ENCODE measurements at regions not wholly inside any gene's neighbourhood (a gene's known extent, or its start where the extent isn't known, plus 50 kb on each side); places are given as distances from the start of the nearest gene placed in this dataset.

DNA sequence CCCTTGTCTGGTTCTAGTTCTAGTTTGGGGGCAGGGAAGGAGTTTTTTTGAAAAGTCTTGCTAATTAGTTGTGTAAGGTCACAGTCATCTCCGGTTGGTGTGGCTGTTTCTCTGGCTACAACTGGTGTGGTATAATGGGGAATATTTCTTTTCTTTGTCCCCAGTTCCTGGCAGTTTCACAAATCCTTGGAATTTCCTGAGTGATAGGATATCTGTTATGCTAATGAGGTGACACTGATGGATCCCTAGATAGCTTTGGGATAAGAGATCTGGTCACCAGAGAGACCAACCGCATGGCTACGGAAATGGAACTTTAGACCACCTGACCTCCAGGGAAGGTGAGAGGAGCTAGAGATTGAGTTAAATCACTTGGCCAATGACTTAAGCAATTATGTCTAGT lies 494.6 kb downstream of the ARHGEF28 start:
- H3K4ac ChIP-seq (replicated peaks; ENCODE audit: insufficient read length, low read depth, low read length), result no peak overlapping the region
- no peaks in the 10 kb centered on the region for H3K23me2 ChIP-seq (ENCODE audit: low read depth, low read length)
- no peak overlapping the region for H2BK12ac ChIP-seq (ENCODE audit: low read depth, low read length)
- no peak overlapping the region for H2BK15ac ChIP-seq (ENCODE audit: low read length)
- no peak overlapping the region for H3K4me3 ChIP-seq (ENCODE audit: extremely low read depth in 1 of 4, insufficient read depth in 2 of 4, low read depth in 3 of 4, low read length in 4 of 4)
- H2AFZ ChIP-seq (ENCODE audit: low read length), result no peak overlapping the region
- no peak overlapping the region for H3K14ac ChIP-seq (ENCODE audit: insufficient read length)
- 84% methylated on average over 3 of the region's 3 CpGs; no CpG with 5 or more reads in 1 of the 2 experiments for WGBS, 2 experiments (ENCODE audit: extremely low coverage in 1 of 2, insufficient coverage in 1 of 2, insufficient read length in 1 of 2, insufficient replicate concordance in 2 of 2, low coverage in 1 of 2, low lambda C conversion rate in 2 of 2, missing lambda C conversion rate in 1 of 2)
- no peak overlapping the region for H4K5ac ChIP-seq (ENCODE audit: insufficient read length, low read depth, low read length)
- peaks cover 0 to 1% (median 0%) of the 10 kb centered on the region in 4 experiments; a peak in 1 of 7 replicates for H3K27me3 ChIP-seq (replicated peaks in 1 of 4; ENCODE audit: control insufficient read depth in 3 of 4, extremely low read depth in 1 of 4, insufficient read depth in 3 of 4, low read length in 3 of 4)
- H3K27ac ChIP-seq (ENCODE audit: low read depth, low read length), result no peak overlapping the region
- DNase-seq (ENCODE audit: low read depth in 1 of 2, low spot score in 2 of 2) (no peak), FAIRE-seq (no peak)
- no peak overlapping the region for H3K9ac ChIP-seq (replicated peaks in 1 of 4; ENCODE audit: extremely low read depth in 1 of 4, low read depth in 3 of 4, low read length in 3 of 4)
- H3K79me1 ChIP-seq (ENCODE audit: low read depth, low read length), result no peaks in the 10 kb centered on the region
- H3K23ac ChIP-seq (ENCODE audit: insufficient read length), result no peak overlapping the region
- H2BK5ac ChIP-seq (ENCODE audit: low read depth, low read length), result no peak overlapping the region
- H3K9me3 ChIP-seq (ENCODE audit: insufficient read depth in 2 of 2, low read depth in 1 of 2, low read length in 1 of 2), result no peaks in the 10 kb centered on the region
- H4K20me1 ChIP-seq (replicated peaks in 1 of 2; ENCODE audit: control insufficient read depth in 1 of 2, insufficient read depth in 2 of 2, low read length in 2 of 2), result no peaks in the 10 kb centered on the region
- H3K18ac ChIP-seq (ENCODE audit: extremely low read depth, low read length), result no peak overlapping the region
- no peaks in the 10 kb centered on the region for H3K79me2 ChIP-seq (ENCODE audit: control insufficient read depth in 1 of 2, insufficient read depth in 2 of 2, low read length in 2 of 2)
- no peaks in the 10 kb centered on the region; a peak in 1 of 7 replicates for H3K4me1 ChIP-seq (replicated peaks in 1 of 4; ENCODE audit: control insufficient read depth in 3 of 4, insufficient read depth in 4 of 4, low read length in 3 of 4)
- CTCF ChIA-PET (ENCODE audit: partially characterized antibody), result interaction anchor here (1.4 kb wide), 1 partner anchor 522 kb away, joined by 3 read pairs; no protein-coding TSS in a partner anchor
- H3K56ac ChIP-seq (replicated peaks; ENCODE audit: insufficient read length, low read depth, low read length), result no peak overlapping the region
- POLR2A ChIA-PET (ENCODE audit: partially characterized antibody), result interaction anchor here (0.6 kb wide), 1 partner anchor 273 kb away, joined by 3 read pairs; no protein-coding TSS in a partner anchor
- no peak overlapping the region for H3K4me2 ChIP-seq (ENCODE audit: insufficient read depth in 1 of 2, low read depth in 2 of 2, low read length in 2 of 2)
- H2AK5ac ChIP-seq (ENCODE audit: low read depth, low read length), result no peak overlapping the region
- no peak overlapping the region for H4K8ac ChIP-seq (ENCODE audit: extremely low read depth, insufficient read depth, low read length)
- H4K91ac ChIP-seq (replicated peaks; ENCODE audit: insufficient read length, low read length), result no peak overlapping the region
- H2BK20ac ChIP-seq (ENCODE audit: low read length), result no peak overlapping the region
- H2BK120ac ChIP-seq (replicated peaks; ENCODE audit: low read depth, low read length), result no peak overlapping the region
- H3K36me3 ChIP-seq (ENCODE audit: control insufficient read depth in 2 of 4, insufficient read depth in 4 of 4, low read length in 3 of 4), result no peaks in the 10 kb centered on the region
- TF ChIP-seq KDM4A (IDR thresholded peaks at IDR 0.05; ENCODE audit: low read depth, low read length, severe bottlenecking), result no peak
- no peak for TF ChIP-seq NRF1 (IDR thresholded peaks at IDR 0.05; ENCODE audit: low read depth, low read length)
- TF ChIP-seq, protein P1, sequence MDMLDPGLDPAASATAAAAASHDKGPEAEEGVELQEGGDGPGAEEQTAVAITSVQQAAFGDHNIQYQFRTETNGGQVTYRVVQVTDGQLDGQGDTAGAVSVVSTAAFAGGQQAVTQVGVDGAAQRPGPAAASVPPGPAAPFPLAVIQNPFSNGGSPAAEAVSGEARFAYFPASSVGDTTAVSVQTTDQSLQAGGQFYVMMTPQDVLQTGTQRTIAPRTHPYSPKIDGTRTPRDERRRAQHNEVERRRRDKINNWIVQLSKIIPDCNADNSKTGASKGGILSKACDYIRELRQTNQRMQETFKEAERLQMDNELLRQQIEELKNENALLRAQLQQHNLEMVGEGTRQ (IDR thresholded peaks at IDR 0.05; ENCODE audit: low read length), result no peak
- no peak for TF ChIP-seq POU5F1 (IDR thresholded peaks at IDR 0.05; ENCODE audit: low read depth, low read length)
- no peak for TF ChIP-seq YY1 (IDR thresholded peaks at IDR 0.05; ENCODE audit: low read depth, low read length)
- TF ChIP-seq KDM5A (IDR thresholded peaks at IDR 0.05; ENCODE audit: low read length), result no peak
- TF ChIP-seq JUND (IDR thresholded peaks at IDR 0.05; ENCODE audit: low read length), result no peak
- TF ChIP-seq SAP30 (IDR thresholded peaks at IDR 0.05; ENCODE audit: insufficient read depth, insufficient replicate concordance, low read length), result no peak
- TF ChIP-seq RBBP5 (IDR thresholded peaks at IDR 0.05; ENCODE audit: borderline replicate concordance, low read depth, low read length), result no peak
- TF ChIP-seq TAF7 (optimal IDR thresholded peaks at IDR 0.05; ENCODE audit: borderline replicate concordance, low read depth, low read length), result no peak
- no peak for TF ChIP-seq RNF2 (IDR thresholded peaks at IDR 0.05; ENCODE audit: borderline replicate concordance, low read depth, low read length, missing control alignments, poor library complexity, severe bottlenecking)
- no peak for TF ChIP-seq TCF12 (IDR thresholded peaks at IDR 0.05; ENCODE audit: low read depth, low read length)
- TF ChIP-seq SIN3A (conservative IDR thresholded peaks at IDR 0.05 in 1 of 2, IDR thresholded peaks at IDR 0.05 in 1 of 2; ENCODE audit: low read depth in 1 of 2, low read length in 2 of 2), result no peak
